ENCODE measurements at regions not wholly inside any gene's neighbourhood (a gene's known extent, or its start where the extent isn't known, plus 50 kb on each side); places are given as distances from the start of the nearest gene placed in this dataset.

GRCh38 chr14:106508216-106508615, 981.8 kb downstream of the TMEM121 start:
- no peak overlapping the region for H3K4me3 ChIP-seq
- H3F3A ChIP-seq (ENCODE audit: insufficient read depth), result no peaks in the 10 kb centered on the region
- no peak overlapping the region for H3K4me2 ChIP-seq (ENCODE audit: unreplicated experiment)
- H3K9ac ChIP-seq, result no peak overlapping the region
- DNase-seq, result no peak
- H3K9me2 ChIP-seq (ENCODE audit: insufficient read depth), result no peaks in the 10 kb centered on the region
- H2AFZ ChIP-seq, result no peak overlapping the region
- no peaks in the 10 kb centered on the region for H3K27me3 ChIP-seq (replicated peaks; ENCODE audit: insufficient read depth)
- H3K4me1 ChIP-seq (ENCODE audit: insufficient read depth), result no peaks in the 10 kb centered on the region
- TF ChIP-seq EZH2 (IDR thresholded peaks at IDR 0.05; ENCODE audit: insufficient read depth, poor library complexity, severe bottlenecking), result no peak
- no peak for TF ChIP-seq EZH2phosphoT487 (IDR thresholded peaks at IDR 0.05; ENCODE audit: insufficient read depth, low read depth)
- no peaks in the 10 kb centered on the region for H3K9me3 ChIP-seq (ENCODE audit: low read depth)
- H3K27ac ChIP-seq, result no peak overlapping the region
- WGBS, 2 experiments (ENCODE audit: low coverage in 1 of 2, low lambda C conversion rate in 2 of 2, missing lambda C conversion rate in 2 of 2), result 9 to 10% methylated on average over 3 of the region's 3 CpGs
- H3K79me2 ChIP-seq (ENCODE audit: insufficient read depth), result no peaks in the 10 kb centered on the region
- H3K36me3 ChIP-seq (ENCODE audit: low read depth), result no peaks in the 10 kb centered on the region
- H4K20me1 ChIP-seq (ENCODE audit: insufficient read depth), result no peaks in the 10 kb centered on the region
- in situ Hi-C loops (cut with MboI), result no loop called here

GRCh38 chr14:106509176-106509575, 982.8 kb downstream of the TMEM121 start:
- DNase-seq, result no peak
- in situ Hi-C loops (cut with MboI), result no loop called here
- Histone ChIP-seq H3K27ac (no peak overlapping the region), H3F3A (ENCODE audit: insufficient read depth) (no peaks in the 10 kb centered on the region), H3K9me3 (ENCODE audit: low read depth) (no peaks in the 10 kb centered on the region), H3K27me3 (replicated peaks; ENCODE audit: insufficient read depth) (no peaks in the 10 kb centered on the region), H3K9ac (no peak overlapping the region), H3K4me3 (no peak overlapping the region), H3K36me3 (ENCODE audit: low read depth) (no peaks in the 10 kb centered on the region), H3K9me2 (ENCODE audit: insufficient read depth) (no peaks in the 10 kb centered on the region), H3K4me2 (ENCODE audit: unreplicated experiment) (no peak overlapping the region), H2AFZ (no peak overlapping the region), H3K79me2 (ENCODE audit: insufficient read depth) (no peaks in the 10 kb centered on the region), H3K4me1 (ENCODE audit: insufficient read depth) (no peaks in the 10 kb centered on the region), H4K20me1 (ENCODE audit: insufficient read depth) (no peaks in the 10 kb centered on the region)
- TF ChIP-seq EZH2 (IDR thresholded peaks at IDR 0.05; ENCODE audit: insufficient read depth, poor library complexity, severe bottlenecking), result no peak
- TF ChIP-seq EZH2phosphoT487 (IDR thresholded peaks at IDR 0.05; ENCODE audit: insufficient read depth, low read depth), result no peak
- WGBS, 2 experiments (ENCODE audit: low coverage in 1 of 2, low lambda C conversion rate in 2 of 2, missing lambda C conversion rate in 2 of 2), result 8 to 12% methylated on average over 2 of the region's 2 CpGs

GRCh38 chr14:106509807-106510206, 983.4 kb downstream of the TMEM121 start:
- H2AFZ ChIP-seq, result no peak overlapping the region
- TF ChIP-seq EZH2 (IDR thresholded peaks at IDR 0.05; ENCODE audit: insufficient read depth, poor library complexity, severe bottlenecking) (no peak), EZH2phosphoT487 (IDR thresholded peaks at IDR 0.05; ENCODE audit: insufficient read depth, low read depth) (no peak)
- WGBS, 2 experiments (ENCODE audit: low coverage in 1 of 2, low lambda C conversion rate in 2 of 2, missing lambda C conversion rate in 2 of 2), result 9 to 11% methylated on average over 3 of the region's 3 CpGs

GRCh38 chr14:106511006-106511799, 984.8 kb downstream of the TMEM121 start:
- WGBS, 2 experiments (ENCODE audit: low coverage in 1 of 2, low lambda C conversion rate in 2 of 2, missing lambda C conversion rate in 2 of 2), result 15% methylated on average over 9 of the region's 9 CpGs
- Histone ChIP-seq H3K36me3 (ENCODE audit: low read depth) (no peaks in the 10 kb centered on the region), H3K4me3 (no peak overlapping the region), H2AFZ (no peak overlapping the region), H3K27ac (no peak overlapping the region), H3K9ac (no peak overlapping the region), H3K27me3 (replicated peaks; ENCODE audit: insufficient read depth) (no peaks in the 10 kb centered on the region), H3K79me2 (ENCODE audit: insufficient read depth) (no peaks in the 10 kb centered on the region), H4K20me1 (ENCODE audit: insufficient read depth) (no peaks in the 10 kb centered on the region), H3K4me1 (ENCODE audit: insufficient read depth) (no peaks in the 10 kb centered on the region), H3K4me2 (ENCODE audit: unreplicated experiment) (no peak overlapping the region), H3F3A (ENCODE audit: insufficient read depth) (no peaks in the 10 kb centered on the region), H3K9me2 (ENCODE audit: insufficient read depth) (no peaks in the 10 kb centered on the region), H3K9me3 (ENCODE audit: low read depth) (no peaks in the 10 kb centered on the region)
- in situ Hi-C loops (cut with MboI), result no loop called here
- no peak for TF ChIP-seq EZH2phosphoT487 (IDR thresholded peaks at IDR 0.05; ENCODE audit: insufficient read depth, low read depth)
- no peak for TF ChIP-seq EZH2 (IDR thresholded peaks at IDR 0.05; ENCODE audit: insufficient read depth, poor library complexity, severe bottlenecking)
- no peak for DNase-seq

More at GRCh38 chr14:106509807-106510206, 983.4 kb downstream of the TMEM121 start:
- no peaks in the 10 kb centered on the region for H3K79me2 ChIP-seq (ENCODE audit: insufficient read depth)
- no peaks in the 10 kb centered on the region for H3K9me2 ChIP-seq (ENCODE audit: insufficient read depth)
- no peak for DNase-seq
- no peaks in the 10 kb centered on the region for H3K4me1 ChIP-seq (ENCODE audit: insufficient read depth)
- no peak overlapping the region for H3K27ac ChIP-seq
- no peak overlapping the region for H3K4me3 ChIP-seq
- H3K36me3 ChIP-seq (ENCODE audit: low read depth), result no peaks in the 10 kb centered on the region
- no peaks in the 10 kb centered on the region for H3K9me3 ChIP-seq (ENCODE audit: low read depth)
- no peaks in the 10 kb centered on the region for H4K20me1 ChIP-seq (ENCODE audit: insufficient read depth)
- in situ Hi-C loops (cut with MboI), result no loop called here
- no peak overlapping the region for H3K9ac ChIP-seq
- no peak overlapping the region for H3K4me2 ChIP-seq (ENCODE audit: unreplicated experiment)
- no peaks in the 10 kb centered on the region for H3F3A ChIP-seq (ENCODE audit: insufficient read depth)
- H3K27me3 ChIP-seq (replicated peaks; ENCODE audit: insufficient read depth), result no peaks in the 10 kb centered on the region
